CD14-positive monocyte (primary cell): ENCODE measurements at regions not wholly inside any gene's neighbourhood (a gene's known extent, or its start where the extent isn't known, plus 50 kb on each side); places are given as distances from the start of the nearest gene placed in this dataset.

Source experiments
- DNase-seq, 3 donors: peaks; one replicate each; pipeline ENCODE4 v3.0.0-alpha.2; 2011 to 2022
- H2AFZ ChIP-seq: 2 replicates; pipeline ENCODE4 v1.6.0; 2012; ENCODE audit warnings: mild to moderate bottlenecking, low read depth, low read length, inconsistent platforms; ENCODE audit not compliant: insufficient read depth, poor library complexity, severe bottlenecking
- H3K27ac ChIP-seq, 2 donors: 1 replicate in 1 of 2; 2 replicates in 1 of 2; pipeline ENCODE4 v1.5.1; 2012 to 2013; ENCODE audit warnings: low read length in 2 of 2, control low read depth in 1 of 2, inconsistent platforms in 1 of 2, low read depth in 1 of 2, mild to moderate bottlenecking in 1 of 2
- H3K27me3 ChIP-seq, 2 donors: one replicate each; pipeline versions ENCODE4 v1.6.0 to v1.6.1; 2011 to 2013; ENCODE audit warnings: low read length in 2 of 2; ENCODE audit not compliant: control insufficient read depth in 2 of 2, insufficient read depth in 2 of 2
- H3K36me3 ChIP-seq, 2 donors: replicated peaks in 1 of 2; 1 replicate in 1 of 2; 2 replicates in 1 of 2; pipeline versions ENCODE4 v1.5.1 to v1.6.1; 2012 to 2013; ENCODE audit warnings: low read length in 2 of 2, control low read depth in 1 of 2, inconsistent platforms in 1 of 2, mild to moderate bottlenecking in 1 of 2; ENCODE audit not compliant: insufficient read depth in 2 of 2, control insufficient read depth in 1 of 2
- H3K4me1 ChIP-seq, 2 donors: 1 replicate in 1 of 2; 2 replicates in 1 of 2; pipeline versions ENCODE4 v1.5.1 to v1.6.1; 2012 to 2013; ENCODE audit warnings: low read length in 2 of 2, control low read depth in 1 of 2, inconsistent platforms in 1 of 2, mild to moderate bottlenecking in 1 of 2, moderate library complexity in 1 of 2; ENCODE audit not compliant: insufficient read depth in 2 of 2, control insufficient read depth in 1 of 2
- H3K4me2 ChIP-seq: replicated peaks from 2 replicates; pipeline ENCODE3; 2012; ENCODE audit warnings: low read length, moderate library complexity, mild to moderate bottlenecking; ENCODE audit not compliant: poor library complexity, severe bottlenecking; ENCODE audit errors: extremely low read depth
- H3K4me3 ChIP-seq, 3 experiments: fragments of 200-600 bp in 1 of 3; sonication (generic) in 1 of 3; replicated peaks in 1 of 3; 1 replicate in 2 of 3; 2 replicates in 1 of 3; pipeline ENCODE4 v1.5.1; 2011 to 2013; ENCODE audit warnings: low read length in 3 of 3, mild to moderate bottlenecking in 3 of 3, control low read depth in 2 of 3, low read depth in 2 of 3, inconsistent platforms in 1 of 3, moderate library complexity in 1 of 3
- H3K79me2 ChIP-seq: 2 replicates; pipeline ENCODE4 v1.6.0; 2012; ENCODE audit warnings: mild to moderate bottlenecking, control low read depth, inconsistent platforms, low read length, moderate library complexity; ENCODE audit not compliant: insufficient read depth
- H3K9ac ChIP-seq: 2 replicates; pipeline ENCODE4 v1.6.0; 2017; ENCODE audit warnings: low read length, mild to moderate bottlenecking; ENCODE audit not compliant: insufficient read depth, poor library complexity, severe bottlenecking
- H3K9me3 ChIP-seq, 2 donors: replicated peaks in 1 of 2; 1 replicate in 1 of 2; 2 replicates in 1 of 2; pipeline versions ENCODE4 v1.5.1 to v1.6.1; 2012 to 2013; ENCODE audit warnings: low read length in 2 of 2, control low read depth in 1 of 2; ENCODE audit not compliant: control insufficient read depth in 1 of 2, insufficient read depth in 1 of 2
- H4K20me1 ChIP-seq: 2 replicates; pipeline ENCODE4 v1.6.0; 2012; ENCODE audit warnings: mild to moderate bottlenecking, low read length, control low read depth, moderate library complexity; ENCODE audit not compliant: insufficient read depth
- H3K27ac Mint-ChIP-seq, 7 donors: one replicate each; pipeline ENCODE4 v1.8.0; 2020; ENCODE audit warnings: mild to moderate bottlenecking in 7 of 7, mixed read lengths in 7 of 7, moderate library complexity in 6 of 7, inconsistent platforms in 2 of 7
- H3K27me3 Mint-ChIP-seq, 3 donors: one replicate each; pipeline ENCODE4 v1.8.0; 2021 to 2022; ENCODE audit warnings: low read depth in 3 of 3, mild to moderate bottlenecking in 3 of 3, mixed read lengths in 3 of 3, moderate library complexity in 3 of 3, inconsistent platforms in 1 of 3
- H3K36me3 Mint-ChIP-seq, 2 donors: one replicate each; pipeline ENCODE4 v1.8.0; 2020; ENCODE audit warnings: mixed read lengths in 2 of 2, inconsistent platforms in 1 of 2, mild to moderate bottlenecking in 1 of 2
- H3K4me1 Mint-ChIP-seq: one replicate; pipeline ENCODE4 v1.8.0; 2020; ENCODE audit warnings: mild to moderate bottlenecking, mixed read lengths
- H3K4me3 Mint-ChIP-seq, 2 donors: one replicate each; pipeline ENCODE4 v1.8.0; 2020; ENCODE audit warnings: mild to moderate bottlenecking in 2 of 2, mixed read lengths in 2 of 2, moderate library complexity in 1 of 2
- H3K9me3 Mint-ChIP-seq, 7 donors: one replicate each; pipeline ENCODE4 v1.8.0; 2020 to 2022; ENCODE audit warnings: mixed read lengths in 7 of 7, mild to moderate bottlenecking in 6 of 7, moderate library complexity in 6 of 7, inconsistent platforms in 2 of 7
- CTCF ChIP-seq: fragments of 200-600 bp; IDR thresholded peaks from one replicate; pipeline ENCODE4 v1.8.0; 2022; ENCODE audit warnings: antibody characterized with exemption, mild to moderate bottlenecking
- WGBS: methylation state at CpG from one replicate; pipeline ENCODE4 v1.1.5; 2013; ENCODE audit warnings: missing lambda C conversion rate; ENCODE audit not compliant: insufficient coverage; 5-methylcytosine and 5-hydroxymethylcytosine counted together
- intact Hi-C, 2 donors: fragments of 100-400 bp; cut with micrococcal nuclease; formaldehyde crosslinking; loops; one replicate each; pipeline versions ENCODE4 v1.15.0 to v1.15.1; 2023

- intact Hi-C loops: loop anchor here in 1 of 2 donors (10.0 kb wide), 1 partner anchor 111 kb away; no protein-coding TSS in a partner anchor
- Mint-ChIP-seq H3K36me3 (no peaks in the 10 kb centered on the region), H3K9me3 (peaks cover 6 to 17% (median 13%) of the 10 kb centered on the region in 7 donors), H3K27me3 (peaks cover 6 to 26% (median 14%) of the 10 kb centered on the region in 3 donors), H3K4me3 (no peak overlapping the region), H3K4me1 (peaks cover 14% of the 10 kb centered on the region), H3K27ac (no peak overlapping the region)
- Histone ChIP-seq H3K79me2 (no peaks in the 10 kb centered on the region), H3K4me1 (peaks cover 8% of the 10 kb centered on the region in 2 donors), H2AFZ (no peak overlapping the region), H3K27ac (no peak overlapping the region), H3K9ac (no peak overlapping the region), H3K4me3 (no peak overlapping the region), H3K9me3 (no peaks in the 10 kb centered on the region), H4K20me1 (no peaks in the 10 kb centered on the region), H3K36me3 (no peaks in the 10 kb centered on the region), H3K27me3 (peaks cover 0 to 11% of the 10 kb centered on the region in 2 donors), H3K4me2 (no peak overlapping the region)
- TF ChIP-seq CTCF: no peak
- no peak for DNase-seq
- no CpG with 5 or more reads among the region's 5 CpGs for WGBS
Observed at GRCh38 chr15:89015412-89016097, 72.7 kb upstream of the ABHD2 start.

- Histone ChIP-seq H3K27ac (no peak overlapping the region), H3K9ac (no peak overlapping the region), H4K20me1 (no peaks in the 10 kb centered on the region), H3K27me3 (peaks cover 0 to 11% of the 10 kb centered on the region in 2 donors), H3K9me3 (no peaks in the 10 kb centered on the region), H3K36me3 (no peaks in the 10 kb centered on the region), H3K79me2 (no peaks in the 10 kb centered on the region), H3K4me1 (peaks cover 8% of the 10 kb centered on the region in 2 donors), H3K4me2 (no peak overlapping the region), H2AFZ (no peak overlapping the region), H3K4me3 (no peak overlapping the region)
- no peak overlapping the region for H3K4me3 Mint-ChIP-seq
- no peak for TF ChIP-seq CTCF
- H3K27ac Mint-ChIP-seq: no peak overlapping the region
- no peaks in the 10 kb centered on the region for H3K36me3 Mint-ChIP-seq
- H3K9me3 Mint-ChIP-seq: peaks cover 4 to 17% (median 13%) of the 10 kb centered on the region in 7 donors
- H3K4me1 Mint-ChIP-seq: peaks cover 14% of the 10 kb centered on the region
- 100% methylated on average over 9 of the region's 10 CpGs for WGBS
- H3K27me3 Mint-ChIP-seq: peaks cover 6 to 26% (median 14%) of the 10 kb centered on the region in 3 donors
- intact Hi-C loops: loop anchor here in 1 of 2 donors (10.0 kb wide), 1 partner anchor 112 kb away; no protein-coding TSS in a partner anchor
- DNase-seq: no peak
Observed at GRCh38 chr15:89016549-89017041, 71.7 kb upstream of the ABHD2 start.
